ENCODE measurements at regions not wholly inside any gene's neighbourhood (a gene's known extent, or its start where the extent isn't known, plus 50 kb on each side); places are given as distances from the start of the nearest gene placed in this dataset.

- no peak for TF ChIP-seq ZSCAN18 (CRISPR knock-in tag; IDR thresholded peaks at IDR 0.05)
Measured at GRCh38 chr9:88052321-88052965, 78.1 kb upstream of the CDK20 start (continued).

GRCh38 chr9:88051138-88051537, 76.8 kb upstream of the CDK20 start:
- peaks cover 3% of the 10 kb centered on the region for H3K27me3 Mint-ChIP-seq (ENCODE audit: low read depth)
- DNase-seq (ENCODE audit: low spot score) (no peak), ATAC-seq (no peak)
- H3K4me1 Mint-ChIP-seq: peaks cover 36% of the 10 kb centered on the region
- no peaks in the 10 kb centered on the region for H3K36me3 Mint-ChIP-seq
- no peak overlapping the region for H3K27ac Mint-ChIP-seq
- H3K9me3 Mint-ChIP-seq: peaks cover 19% of the 10 kb centered on the region; the same call in 1 of the 2 replicates
- ChIA-PET POLR2A (no interaction called here), CTCF (interaction anchor here (1.0 to 1.9 kb wide), 3 partner anchors 10 to 43 kb away, joined by 4 to 8 read pairs (median 7); no protein-coding TSS in a partner anchor)
- no peak overlapping the region for H3K4me3 Mint-ChIP-seq
- TF ChIP-seq ZNF232 (CRISPR knock-in tag; IDR thresholded peaks at IDR 0.05): no peak
- TF ChIP-seq NR3C1 (CRISPR knock-in tag; conservative IDR thresholded peaks at IDR 0.05; ENCODE audit: low read depth): no peak
- TF ChIP-seq GRHL2 (CRISPR knock-in tag; IDR thresholded peaks at IDR 0.05; ENCODE audit: insufficient replicate concordance, severe bottlenecking): no peak
- TF ChIP-seq ZNF532 (CRISPR knock-in tag; IDR thresholded peaks at IDR 0.05; ENCODE audit: borderline replicate concordance): no peak

GRCh38 chr9:88049677-88050307, 75.5 kb upstream of the CDK20 start:
- TF ChIP-seq ZBTB43 (CRISPR knock-in tag; IDR thresholded peaks at IDR 0.05) (no peak), PRDM15 (CRISPR knock-in tag; IDR thresholded peaks at IDR 0.05) (no peak), JAZF1 (CRISPR knock-in tag; IDR thresholded peaks at IDR 0.05) (no peak), RORB (CRISPR knock-in tag; IDR thresholded peaks at IDR 0.05) (no peak), ZNF121 (CRISPR knock-in tag; IDR thresholded peaks at IDR 0.05) (no peak), MYBL2 (CRISPR knock-in tag; IDR thresholded peaks at IDR 0.05) (no peak), ZNF425 (CRISPR knock-in tag; conservative IDR thresholded peaks at IDR 0.05) (no peak), GRHL2 (CRISPR knock-in tag; IDR thresholded peaks at IDR 0.05; ENCODE audit: insufficient replicate concordance, severe bottlenecking) (no peak), FOXJ3 (CRISPR knock-in tag; IDR thresholded peaks at IDR 0.05; ENCODE audit: borderline replicate concordance) (no peak), GTF2I (CRISPR knock-in tag; conservative IDR thresholded peaks at IDR 0.05) (no peak)
- ChIA-PET POLR2A (interaction anchor here (0.6 kb wide), 1 partner anchor 237 kb away, joined by 3 read pairs; no protein-coding TSS in a partner anchor), CTCF (interaction anchor here (0.6 to 1.9 kb wide), 9 partner anchors 8 to 635 kb away, joined by 3 to 7 read pairs (median 3); no protein-coding TSS in a partner anchor)
- H3K36me3 Mint-ChIP-seq: peaks cover 4% of the 10 kb centered on the region
- H3K4me3 Mint-ChIP-seq: no peak overlapping the region
- DNase-seq (ENCODE audit: low spot score) (no peak), ATAC-seq (peak; percentile 43)
- no peak overlapping the region for H3K27ac Mint-ChIP-seq
- H3K9me3 Mint-ChIP-seq: peaks cover 16% of the 10 kb centered on the region
- H3K27me3 Mint-ChIP-seq (ENCODE audit: low read depth): peaks cover 6% of the 10 kb centered on the region
- peaks cover 48% of the 10 kb centered on the region for H3K4me1 Mint-ChIP-seq
